ENCODE measurements at regions not wholly inside any gene's neighbourhood (a gene's known extent, or its start where the extent isn't known, plus 50 kb on each side); places are given as distances from the start of the nearest gene placed in this dataset.

DNA sequence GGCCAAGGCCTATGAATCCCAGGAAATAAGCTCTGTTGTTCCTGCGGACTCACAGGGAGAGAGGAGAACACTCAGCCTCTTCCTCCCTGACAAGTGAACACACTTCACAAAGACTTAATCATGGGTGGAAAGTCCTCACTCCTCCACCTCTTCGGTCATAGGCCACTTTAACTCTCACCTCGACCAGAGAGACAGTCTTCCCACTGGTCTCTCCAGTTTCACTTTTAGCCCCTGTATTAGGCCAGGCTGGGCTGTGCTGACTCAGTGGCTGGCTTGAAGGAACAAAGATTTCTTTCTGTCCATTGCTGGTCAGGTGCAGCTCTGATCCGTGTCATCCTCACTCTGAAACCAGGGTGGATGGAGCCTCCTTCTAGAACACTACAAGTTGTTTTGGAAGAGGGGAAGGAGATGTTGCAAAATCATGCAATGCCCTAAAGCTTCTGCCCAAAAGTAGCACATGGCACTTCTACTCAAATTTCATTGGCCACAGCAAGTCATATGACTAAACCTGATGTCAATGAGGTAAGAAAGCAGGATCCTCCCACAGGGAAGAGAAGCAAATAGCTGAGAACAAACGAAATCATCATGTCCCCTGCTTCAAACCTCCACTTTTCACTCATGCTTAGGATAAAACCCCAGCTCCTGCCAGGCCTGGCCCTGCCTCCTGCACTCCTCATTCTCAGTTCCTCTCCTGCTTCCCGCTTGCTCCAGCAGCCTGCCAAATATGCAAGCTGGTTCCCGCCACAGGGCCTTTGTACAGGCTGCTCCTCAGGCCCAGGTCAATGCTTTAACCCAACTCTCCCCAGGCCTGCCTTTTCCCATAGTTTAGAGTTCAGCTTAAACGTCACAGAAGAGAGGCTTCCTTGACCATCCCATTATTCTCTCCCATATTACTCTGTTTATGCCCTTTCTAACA lies 150.5 kb upstream of the RUNX3 start:
- DNase-seq: peak in 1 of 2 experiments; percentile 32

DNA sequence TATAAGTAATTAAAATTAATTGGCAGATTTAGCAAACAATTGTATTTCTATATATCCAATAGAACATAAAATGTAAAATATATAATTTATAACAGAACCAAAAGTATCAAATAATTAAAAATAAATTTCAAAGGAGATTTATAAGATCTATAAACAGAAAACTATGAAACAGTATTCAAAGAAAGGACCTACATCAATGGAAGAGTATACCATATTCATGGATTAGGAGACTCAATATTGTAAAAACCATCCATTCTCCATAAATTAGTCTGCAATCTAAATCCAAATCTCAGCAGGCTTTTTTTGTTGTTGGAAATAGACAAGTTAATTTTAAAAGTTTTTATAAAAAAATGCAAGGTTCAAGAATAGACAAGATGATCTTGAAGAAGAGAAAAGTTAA lies 149.0 kb upstream of the RUNX3 start:
- no peak for DNase-seq

DNA sequence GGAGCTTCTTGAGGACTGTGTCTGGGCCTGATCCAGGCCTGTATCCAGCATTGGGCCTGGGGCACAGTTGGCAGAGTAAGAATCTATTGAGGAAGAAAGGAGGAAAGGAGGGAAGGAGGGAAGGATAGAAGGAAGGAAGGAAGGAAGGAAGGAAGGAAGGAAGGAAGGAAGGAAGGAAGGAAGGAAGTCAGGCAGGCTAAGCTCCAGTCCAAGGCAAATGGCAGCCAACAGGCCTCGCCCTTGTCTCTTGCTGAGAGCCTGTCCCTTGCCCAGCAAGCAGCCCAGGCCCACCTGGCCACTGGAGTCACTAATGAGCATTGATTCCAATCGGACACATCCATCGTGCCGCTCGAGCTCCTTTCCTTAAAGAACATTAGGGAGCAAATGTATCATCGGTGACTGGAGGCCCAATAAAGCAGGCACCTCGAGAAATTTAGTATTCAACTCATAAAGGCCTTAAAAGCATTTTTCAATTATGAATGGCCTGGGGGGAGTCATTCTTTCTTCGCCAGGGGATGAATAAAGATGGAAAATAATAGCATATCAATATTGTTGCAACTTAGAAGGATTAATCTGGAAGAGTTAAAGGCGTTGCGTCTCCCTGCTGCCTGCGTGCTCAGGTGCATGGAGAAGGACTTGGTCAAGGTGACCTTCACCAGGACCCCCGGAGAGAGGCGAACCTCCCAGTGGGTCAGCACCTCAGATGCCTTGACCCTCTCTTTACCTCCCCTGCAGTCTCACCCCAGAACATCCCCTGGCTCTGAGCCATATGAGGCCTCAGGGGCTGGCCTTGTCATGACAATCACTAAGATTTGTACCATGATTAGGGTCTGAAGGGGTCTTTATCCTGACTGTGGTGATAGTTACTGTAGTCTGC lies 144.5 kb upstream of the RUNX3 start:
- DNase-seq: no peak

DNA sequence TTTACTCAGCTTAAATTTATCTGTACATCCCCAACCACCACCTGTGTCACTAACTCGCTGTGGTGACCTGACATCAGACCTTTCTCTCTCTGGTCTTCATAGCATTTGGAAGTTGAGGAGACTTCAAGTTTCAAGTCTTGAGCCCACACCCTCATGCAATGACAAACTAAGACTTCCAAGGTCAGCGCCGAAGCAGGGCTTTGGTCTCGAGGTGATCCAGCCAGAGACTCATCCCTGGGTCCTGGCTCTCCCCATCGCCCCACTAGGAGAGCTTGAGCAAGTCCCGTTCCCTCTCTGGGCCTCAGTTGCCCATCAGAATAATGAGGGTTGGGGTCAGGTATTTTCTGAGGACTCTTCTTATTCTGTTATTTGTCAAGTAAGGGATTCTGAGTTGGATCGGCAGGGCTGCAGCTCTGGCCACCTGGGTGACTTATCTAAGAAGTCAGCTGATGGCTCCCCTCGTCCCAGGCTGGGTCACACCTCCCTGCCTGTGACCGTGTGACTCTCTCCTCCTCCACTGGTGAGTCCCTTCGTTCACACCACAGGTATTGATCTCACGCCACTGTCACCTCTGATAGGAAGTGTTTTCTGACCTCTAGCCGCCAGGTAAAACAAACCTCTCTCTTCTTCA lies 143.7 kb upstream of the RUNX3 start:
- no peak for DNase-seq

DNA sequence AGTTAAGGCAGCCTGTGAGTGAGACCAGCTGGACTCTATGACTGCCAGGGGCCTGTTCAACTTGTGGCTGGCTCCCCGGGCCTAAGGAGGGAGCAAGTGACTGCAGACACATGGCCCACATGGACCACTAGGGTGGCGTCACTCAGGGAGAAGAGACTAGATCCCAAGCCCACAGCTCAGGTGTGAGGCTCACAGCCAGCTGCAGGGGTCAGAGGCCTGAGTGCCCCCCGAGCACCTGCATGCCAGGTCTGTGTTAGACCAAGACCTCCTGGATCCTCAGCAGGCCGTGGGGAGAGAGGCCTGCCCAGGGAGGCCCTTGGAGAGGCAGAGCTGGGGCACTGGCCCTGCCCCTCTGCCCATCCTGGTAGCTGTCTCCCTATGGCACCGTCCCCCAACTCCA lies 142.4 kb upstream of the RUNX3 start:
- DNase-seq: no peak

DNA sequence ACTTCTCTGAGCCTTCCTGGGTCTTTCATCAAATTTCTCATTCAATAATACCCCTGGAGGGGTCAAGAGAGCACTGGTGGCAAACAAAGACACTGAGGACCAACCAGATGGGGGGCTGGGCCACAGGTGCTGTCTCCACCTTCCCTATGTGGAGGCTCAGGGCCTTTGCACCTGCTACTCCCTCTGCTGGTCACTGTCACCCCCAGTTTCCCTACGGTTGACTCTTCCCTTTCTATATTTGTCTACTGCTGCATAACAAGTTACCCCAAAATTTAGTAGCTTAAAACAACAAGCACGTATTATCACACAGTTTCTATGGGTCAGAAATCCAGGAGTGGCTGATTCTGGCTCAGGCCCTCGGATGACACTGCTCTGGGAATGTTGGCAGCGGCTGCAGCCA lies 138.8 kb upstream of the RUNX3 start:
- DNase-seq: no peak

DNA sequence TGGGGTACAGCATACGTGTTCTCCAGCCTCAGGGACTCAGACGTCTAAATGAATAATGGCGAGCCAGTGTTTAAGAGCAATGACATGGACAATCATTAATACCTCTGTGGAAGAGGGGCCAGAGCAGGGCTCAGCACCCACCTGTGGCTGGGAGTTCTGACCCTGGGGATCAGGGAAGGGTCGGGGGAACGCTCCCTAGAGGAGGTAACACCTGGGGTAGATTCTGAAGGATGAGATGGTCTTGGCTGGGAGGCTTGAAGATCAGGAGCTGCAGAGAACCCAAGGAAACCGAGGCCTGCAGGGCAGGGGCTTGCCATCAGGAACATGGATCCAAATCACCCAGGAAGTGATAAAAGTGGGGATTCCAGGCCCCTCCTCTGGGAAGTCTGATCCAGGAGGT lies 138.2 kb upstream of the RUNX3 start:
- DNase-seq: no peak

DNA sequence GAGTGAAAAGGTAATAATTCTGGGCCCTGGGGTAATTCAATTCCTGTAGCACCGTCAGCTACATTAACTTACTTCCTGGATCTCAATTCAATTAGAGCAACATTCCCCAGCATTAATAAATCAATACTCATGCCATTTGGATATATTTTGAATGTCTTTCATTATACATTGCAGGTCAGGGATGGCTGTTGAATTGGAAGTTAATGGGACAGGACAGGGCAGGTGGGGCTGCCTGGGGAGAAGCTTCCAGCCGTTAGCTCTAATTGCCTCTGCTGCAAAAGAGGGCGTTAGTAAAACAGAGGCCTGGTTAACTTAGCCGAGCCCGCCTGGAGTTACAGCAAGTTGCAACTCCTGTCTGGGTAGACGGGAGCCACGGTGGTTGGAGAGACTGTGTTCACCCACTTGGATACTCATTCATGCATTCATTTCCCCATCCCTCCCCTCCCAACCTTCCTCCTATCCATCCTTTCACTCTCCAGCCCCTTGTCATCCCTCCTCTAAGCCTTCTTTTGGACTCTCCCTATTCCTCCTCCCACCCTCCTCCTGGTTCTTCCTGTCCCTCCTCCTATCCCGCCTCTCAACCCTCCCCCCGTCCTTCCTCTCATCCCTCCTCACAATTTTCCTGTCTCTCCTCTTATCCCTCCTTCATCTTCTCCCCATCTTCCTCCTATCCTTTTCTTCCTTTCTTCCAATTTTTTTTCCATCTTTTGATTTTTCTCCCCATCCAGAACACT lies 137.6 kb upstream of the RUNX3 start:
- DNase-seq: no peak

DNA sequence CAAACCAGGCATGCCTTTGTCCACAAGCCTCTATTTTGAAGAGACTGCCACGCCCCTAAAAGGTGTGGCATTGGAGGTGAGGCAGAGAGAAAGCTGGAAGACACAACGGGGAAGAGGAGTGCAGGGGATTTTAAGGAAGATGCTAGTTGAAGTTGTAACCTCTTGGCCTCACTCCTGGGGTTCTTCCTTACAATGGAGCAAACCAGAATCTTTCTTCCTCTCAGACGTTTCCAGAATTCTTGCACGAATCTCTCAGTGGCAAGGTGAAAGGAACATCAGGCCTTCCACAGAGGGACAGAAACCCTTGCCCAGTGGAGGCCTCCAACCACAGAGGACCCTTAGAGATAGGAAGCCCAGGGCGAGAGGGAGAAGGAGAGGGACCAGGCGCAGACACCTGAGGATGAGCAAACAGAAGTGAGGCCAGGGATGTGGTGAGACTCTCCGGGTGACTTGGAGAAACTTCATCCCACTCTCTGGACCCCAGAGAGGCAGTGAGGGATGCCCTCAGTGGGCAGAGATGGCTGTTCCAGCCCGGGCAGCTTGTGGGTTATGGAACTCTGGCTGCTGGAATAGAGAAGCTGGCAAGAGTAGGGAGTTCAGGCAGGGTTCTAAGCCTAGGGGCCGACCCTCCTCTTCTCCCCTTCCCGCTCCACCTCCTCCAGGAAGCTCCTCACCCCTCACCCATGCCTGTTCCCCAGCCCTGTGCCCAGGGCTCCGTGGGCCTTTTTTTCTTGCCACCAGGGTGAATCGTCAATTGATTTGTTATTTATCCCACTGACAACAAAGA lies 136.8 kb upstream of the RUNX3 start:
- no peak for DNase-seq

DNA sequence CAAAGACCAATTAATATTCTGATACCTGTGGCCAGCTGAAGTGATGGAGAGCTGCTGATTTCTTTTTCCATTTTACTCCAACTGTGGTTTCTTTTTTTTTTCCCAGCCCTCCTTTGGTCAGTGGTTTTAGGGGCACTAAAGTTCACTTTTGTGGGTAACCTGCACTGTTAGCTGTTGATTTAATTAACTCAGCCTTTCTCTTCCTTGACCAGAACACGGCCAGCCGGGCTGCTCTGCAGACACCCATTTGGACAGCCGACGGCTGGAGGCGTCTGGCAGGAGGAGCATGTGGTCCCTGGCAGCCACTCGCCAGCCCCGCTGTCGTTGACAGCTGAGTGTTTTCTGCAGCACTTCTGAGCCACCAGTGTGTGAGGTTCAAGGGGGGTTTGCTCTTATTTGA lies 136.2 kb upstream of the RUNX3 start:
- no peak for DNase-seq

DNA sequence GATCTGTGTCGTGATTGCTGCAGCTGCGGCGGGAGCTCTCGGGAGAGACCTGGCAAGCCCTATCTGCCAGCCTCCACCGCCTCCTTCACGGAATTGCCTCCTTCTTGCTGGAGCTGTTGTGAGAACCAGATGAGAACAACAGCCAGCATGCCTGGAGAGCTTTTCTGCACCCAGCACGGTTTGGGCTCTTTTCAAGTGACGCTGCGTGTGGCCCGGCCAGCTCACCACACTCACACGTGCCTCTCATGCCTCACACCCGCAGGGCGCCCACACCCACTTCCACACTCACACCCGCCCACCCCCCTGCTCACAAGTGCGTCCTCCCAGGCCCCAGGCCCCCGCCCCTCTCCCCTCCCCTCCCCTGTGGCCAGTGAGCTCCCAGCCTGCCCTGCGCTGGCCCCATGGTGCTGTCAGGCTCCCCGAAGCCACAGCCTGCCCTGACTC lies 135.7 kb upstream of the RUNX3 start:
- peak in 1 of 2 experiments; percentile 27 for DNase-seq

DNA sequence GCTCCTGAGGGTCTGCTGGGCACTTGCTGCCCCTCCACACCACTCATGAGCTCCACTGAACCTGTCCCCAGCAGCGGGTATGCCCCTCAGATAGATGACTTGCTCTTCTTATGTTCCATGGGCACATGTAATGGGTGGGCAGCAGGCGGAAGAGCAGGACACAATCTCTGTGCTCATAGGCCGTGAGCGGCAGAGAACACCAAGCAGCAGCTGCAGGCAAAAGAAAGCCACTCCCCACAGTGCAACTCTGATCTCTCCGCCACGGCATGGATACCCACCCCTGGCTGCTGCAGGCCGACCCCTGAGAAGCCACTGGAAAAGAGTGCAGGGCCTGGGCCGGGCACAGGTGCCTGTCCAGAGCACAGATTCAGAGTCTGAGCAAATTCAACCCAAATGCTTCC lies 135.2 kb upstream of the RUNX3 start:
- no peak for DNase-seq

DNA sequence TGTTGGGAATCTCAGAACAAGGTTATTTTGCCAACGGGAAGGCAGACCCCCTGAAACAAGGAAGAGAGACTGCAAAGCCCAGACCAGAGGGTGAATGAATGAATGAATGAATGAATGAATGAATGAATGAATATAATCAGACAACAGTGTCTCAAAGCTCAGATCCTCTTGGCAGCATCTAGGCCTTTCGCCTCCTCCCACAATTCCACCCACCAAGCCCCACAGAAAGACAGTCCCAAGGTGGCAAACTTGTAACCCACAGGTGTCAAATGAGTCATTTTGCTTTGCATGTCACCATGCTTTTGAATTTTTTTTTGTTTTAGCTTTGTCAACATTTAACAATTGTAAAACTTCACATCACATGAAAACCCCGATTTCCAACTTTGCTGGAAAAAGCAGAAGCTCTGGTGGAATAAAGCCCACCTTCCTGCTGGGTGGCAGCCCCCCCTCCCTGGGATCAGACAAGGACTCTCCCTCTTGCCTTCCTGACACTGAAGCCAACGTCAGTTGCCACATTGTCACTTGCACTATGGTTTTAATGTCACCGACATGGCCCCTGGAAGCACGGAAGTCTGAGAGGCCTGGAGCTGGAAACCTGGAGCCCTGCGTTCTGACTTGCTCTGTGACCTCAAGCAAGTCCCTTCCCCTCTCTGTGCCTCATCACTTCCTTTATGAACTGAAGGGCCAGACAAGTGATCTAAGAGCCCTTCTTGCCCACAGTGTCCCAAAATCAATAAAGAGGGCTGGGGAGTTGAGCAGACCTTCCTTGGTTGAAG lies 134.6 kb upstream of the RUNX3 start:
- DNase-seq: no peak

DNA sequence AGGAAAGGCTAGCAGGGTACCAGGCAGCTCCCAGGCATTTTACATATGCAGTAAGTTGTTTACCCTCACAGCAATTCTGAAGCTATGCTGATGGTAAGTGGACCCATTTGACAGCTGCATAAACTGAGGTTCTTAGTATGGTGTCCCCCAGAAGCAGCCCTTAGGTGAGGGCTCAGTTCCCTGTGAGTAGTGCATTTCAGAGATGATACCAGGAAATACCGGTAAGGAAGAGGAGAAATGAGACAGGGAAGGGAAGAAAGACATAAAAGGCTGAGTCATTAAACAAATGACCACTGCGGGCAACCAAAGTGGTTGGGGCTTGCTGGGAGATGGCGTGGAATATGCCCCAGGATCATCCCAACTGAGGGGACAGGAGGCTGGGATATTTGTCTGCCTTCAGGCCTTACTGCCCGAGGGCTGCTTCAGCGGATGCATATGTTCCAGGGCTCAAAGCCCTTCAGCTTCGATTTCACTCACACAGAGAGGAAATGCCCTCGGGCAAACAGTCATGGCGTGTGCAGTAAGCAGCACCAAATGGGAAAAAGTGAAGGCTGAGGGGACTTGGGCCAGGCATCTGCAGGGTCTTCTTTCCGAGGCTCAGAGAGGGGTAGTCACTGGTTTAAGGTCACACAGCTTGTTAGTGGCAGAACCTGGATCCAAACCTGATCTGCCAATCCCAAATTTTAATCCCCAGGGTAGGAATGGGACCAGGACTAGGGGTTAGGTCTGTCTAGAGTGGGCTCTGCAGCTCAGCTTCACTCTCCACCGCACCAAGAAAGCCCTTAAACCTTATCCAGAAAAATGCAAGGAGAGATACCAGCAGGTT lies 133.7 kb upstream of the RUNX3 start:
- DNase-seq: no peak

DNA sequence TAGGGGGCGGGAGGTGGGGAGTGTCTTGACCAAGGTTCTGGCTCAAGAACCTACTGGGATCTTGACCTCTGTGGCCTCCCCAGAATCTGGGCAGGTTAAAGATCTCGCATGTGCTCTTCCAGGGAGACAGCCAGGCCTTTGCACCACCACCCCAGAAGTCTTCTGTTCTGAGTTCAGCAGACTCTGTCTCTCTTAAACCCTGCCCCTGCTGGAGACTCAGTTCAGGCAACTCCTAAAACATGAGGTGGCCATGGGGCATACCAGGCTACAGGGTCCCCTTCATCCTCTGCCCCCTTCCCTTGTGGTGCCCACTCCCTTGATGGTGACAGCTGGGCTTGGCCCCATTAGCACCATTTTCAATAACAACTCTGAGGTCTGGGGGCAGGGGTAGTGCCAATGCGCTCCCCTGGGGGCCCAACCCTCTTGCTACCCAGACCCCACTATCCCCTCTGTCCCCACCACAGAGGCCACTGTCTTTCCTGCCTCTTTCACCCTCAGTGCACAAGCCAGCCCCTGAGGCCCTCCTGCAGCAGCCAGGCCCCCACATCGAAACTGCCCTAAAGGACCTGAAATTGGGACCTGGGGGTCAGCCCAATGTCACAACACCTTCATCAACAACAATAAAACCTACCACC lies 132.7 kb upstream of the RUNX3 start:
- DNase-seq: no peak

DNA sequence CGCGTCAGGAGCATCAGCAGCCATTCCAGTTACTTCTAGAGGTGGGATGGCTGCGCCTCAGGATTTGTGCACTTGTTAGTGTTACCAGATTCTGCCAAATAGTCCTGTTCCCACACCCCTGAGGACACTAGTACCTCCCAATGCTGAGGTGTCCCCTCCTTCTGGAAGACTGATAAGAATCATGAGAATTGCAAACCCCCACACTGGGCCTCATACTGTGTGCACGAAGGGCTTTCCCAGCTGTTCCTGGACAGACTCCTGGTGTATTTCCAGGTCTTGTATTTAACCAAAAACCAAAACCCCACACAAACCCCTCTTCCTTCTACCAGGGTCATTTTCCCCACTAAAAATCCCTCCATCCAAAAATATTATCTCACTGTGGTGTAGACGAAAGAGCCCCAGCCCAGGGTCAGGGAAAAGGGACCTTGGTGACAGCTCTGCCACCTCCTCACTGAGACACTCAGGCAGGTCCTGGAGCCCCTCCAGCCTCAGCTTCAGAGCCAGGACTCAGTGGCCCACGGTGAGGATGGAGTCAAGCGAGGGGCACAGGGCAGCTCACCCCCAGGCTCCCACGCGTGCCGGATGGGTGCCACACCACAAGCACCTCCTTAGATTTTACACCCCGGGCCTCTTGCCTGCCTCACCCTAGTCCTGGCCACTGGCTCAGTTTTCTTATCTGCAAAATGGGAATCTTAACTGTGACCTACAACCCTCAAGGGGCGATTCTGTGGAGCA lies 131.4 kb upstream of the RUNX3 start:
- no peak for DNase-seq

DNA sequence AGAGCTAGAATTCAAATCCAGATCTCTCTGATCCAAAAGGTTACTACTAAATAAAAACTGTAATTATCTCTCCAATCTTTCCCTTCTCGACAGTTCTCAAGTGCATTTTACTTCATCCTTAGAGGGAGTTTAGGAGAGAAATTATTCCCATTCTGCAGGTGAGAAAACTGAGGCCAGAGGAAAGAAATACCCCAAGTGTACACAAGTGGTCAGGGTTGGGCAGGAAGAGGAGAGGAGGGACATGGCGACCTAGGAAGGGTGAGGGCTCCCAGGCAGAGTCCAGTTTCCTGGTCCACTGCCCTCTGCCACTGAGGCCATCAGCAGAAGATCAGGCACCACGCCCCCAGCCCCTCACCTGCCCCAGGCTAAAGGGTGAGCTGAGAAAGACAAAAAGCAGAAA lies 127.1 kb upstream of the RUNX3 start:
- no peak for DNase-seq

DNA sequence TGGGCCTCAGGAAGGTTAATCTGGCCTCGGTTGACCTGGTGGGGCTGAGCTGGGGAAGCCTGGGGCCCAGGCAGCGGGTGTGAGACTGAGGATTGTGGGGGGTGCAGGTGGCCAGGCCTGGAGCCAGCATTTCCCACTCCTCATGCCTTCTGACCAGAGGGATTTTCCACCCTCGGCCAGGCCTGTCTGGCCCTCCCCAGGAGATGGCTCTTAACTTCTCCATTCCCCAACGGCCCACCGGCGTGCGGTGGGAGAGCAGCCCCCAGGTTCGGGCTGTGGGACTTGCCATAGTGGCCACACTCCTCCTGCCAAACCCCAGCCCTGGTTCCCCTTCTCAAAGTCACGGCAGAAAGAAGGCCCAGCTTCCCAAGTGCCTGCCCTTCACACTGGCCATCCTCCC lies 126.5 kb upstream of the RUNX3 start:
- DNase-seq: no peak

DNA sequence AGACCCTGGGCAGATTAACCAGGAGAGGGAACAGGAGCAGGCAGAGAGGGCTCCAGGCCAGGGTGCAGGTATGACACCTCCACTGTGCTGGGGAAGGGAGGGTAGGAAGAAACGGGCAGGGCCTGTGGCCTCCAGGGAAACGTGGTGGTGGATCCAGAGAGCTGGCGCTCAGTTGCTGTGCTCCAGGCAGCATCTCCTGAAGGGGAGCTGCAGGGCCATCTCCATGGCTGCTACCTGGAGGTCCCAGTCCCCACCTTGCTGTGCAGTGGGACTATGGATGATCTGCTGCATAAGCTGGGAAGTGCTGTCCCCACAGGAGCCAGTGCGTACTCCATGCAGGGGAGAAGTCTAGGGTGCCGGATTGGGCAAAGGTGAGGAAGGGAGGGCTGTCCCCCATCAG lies 125.9 kb upstream of the RUNX3 start:
- DNase-seq: no peak

Measured in Kasumi-1 (cell line).